Activated naive CD8-positive, alpha-beta T cell treated with anti-CD3 and anti-CD28 coated beads, Interleukin-2, amount 50 U/mL, for 16 hours (primary cell): ENCODE measurements at regions not wholly inside any gene's neighbourhood (a gene's known extent, or its start where the extent isn't known, plus 50 kb on each side); places are given as distances from the start of the nearest gene placed in this dataset.
A peak's percentile ranks its signal among the peaks of the same experiment; 100 is the strongest.

Source experiments
- DNase-seq: peaks from one replicate; pipeline ENCODE4 v3.0.0-alpha.2; 2020; ENCODE audit warnings: low read depth, low spot score

DNA sequence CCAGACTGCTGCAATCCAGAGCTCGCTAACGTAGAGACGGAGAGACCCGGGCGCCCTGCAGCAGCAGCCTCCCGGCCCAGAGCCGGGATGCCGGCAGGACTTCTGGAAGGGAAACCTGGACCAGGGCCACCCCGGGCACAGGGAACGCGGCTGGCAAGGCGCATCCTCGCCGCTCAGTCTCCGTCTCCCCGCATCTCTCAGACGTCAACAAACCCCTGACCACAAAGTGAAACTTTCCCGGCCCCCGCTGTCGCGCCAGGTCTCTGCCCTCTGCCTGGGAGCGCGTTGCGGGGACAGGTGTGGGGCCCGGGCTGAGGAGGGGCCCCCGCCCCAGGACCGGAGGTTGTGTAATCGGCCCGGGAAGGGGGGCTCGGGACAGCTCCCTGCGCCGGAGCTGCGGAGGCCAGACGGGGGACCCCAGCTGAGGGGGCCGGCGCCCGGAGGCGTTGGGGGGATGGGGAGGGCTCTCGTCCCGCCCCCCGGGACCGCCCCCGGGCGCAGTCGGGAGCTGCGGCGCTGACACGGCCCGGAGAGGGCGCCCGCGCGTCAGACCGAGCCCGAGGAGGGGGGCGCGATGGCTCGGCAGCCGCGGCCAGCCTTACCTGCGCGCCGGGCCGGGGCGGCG is 116.6 kb upstream of the HIVEP3 start:
- peak; percentile 25 for DNase-seq

DNA sequence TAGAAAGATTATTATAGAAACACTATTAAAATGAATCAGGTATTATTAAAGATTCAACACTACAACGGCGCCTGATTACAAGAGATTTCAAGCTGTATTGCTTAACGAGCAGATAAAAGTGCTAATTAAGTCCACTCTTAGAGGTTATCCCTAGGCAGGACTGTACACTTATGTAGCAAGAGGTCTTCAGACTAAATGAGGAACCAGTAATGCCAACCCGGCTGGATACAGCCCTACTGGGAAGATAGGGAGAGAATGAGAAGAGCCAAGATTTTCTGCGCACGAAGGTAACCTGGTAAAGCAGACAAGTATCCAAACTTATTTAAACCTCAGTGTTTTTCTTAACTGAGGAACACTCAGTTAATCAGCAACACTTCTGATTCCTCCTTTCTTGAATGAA is 115.7 kb upstream of the HIVEP3 start:
- DNase-seq: no peak

DNA sequence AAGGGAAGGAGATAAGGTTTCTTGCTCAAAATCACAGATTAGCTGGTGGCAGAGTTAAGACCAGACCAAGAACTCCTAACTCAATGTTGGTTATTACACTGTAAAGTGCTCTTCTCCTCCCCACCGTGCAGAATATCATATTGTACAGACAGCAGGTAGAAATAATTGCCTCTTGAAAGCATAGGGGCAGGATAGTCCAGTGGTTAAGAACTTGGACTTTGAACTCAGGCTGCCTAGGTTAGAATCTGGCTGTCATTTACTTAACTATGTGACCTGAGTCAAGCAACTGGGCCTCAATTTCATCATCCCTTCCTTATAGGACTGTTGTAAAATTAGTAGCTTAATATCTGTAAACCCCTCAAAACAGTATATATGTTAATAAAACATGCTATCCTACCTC is 114.9 kb upstream of the HIVEP3 start:
- DNase-seq: no peak

DNA sequence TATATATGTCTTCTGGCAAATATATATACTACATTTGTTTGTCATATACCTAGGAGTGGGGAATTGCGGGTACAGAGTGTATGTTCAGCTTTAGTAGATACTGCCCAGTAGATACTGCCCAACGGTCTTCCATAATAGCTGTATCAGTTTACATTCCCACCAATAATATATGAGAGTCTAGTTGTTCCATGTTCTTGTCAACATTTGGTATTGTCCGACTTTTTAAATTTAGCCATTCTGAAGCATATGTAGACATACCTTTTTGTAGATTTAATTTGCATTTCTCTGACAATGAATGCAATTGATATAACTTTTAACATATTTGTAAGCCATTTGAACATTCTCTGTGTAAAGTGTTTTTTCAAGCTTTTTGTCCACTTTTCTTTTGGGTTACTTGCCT is 99.0 kb upstream of the HIVEP3 start:
- DNase-seq: no peak

DNA sequence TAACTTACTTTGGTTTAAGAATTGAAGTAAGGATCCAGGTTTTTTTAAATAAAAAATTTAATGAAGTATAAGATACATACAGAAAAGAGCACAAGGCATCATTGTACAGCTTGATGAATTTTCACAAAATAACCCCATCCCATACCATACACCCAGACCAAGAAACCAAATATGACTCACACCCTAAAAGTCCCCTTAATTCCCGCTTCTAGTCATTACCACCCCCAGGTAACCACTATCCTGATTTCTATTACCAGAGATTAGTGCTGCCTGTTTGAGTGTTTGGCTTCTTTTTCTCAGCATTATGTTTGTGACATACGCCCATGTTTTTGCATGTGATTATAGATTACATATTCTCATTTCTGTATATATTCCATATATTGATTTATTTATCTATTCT is 98.5 kb upstream of the HIVEP3 start:
- DNase-seq: no peak

DNA sequence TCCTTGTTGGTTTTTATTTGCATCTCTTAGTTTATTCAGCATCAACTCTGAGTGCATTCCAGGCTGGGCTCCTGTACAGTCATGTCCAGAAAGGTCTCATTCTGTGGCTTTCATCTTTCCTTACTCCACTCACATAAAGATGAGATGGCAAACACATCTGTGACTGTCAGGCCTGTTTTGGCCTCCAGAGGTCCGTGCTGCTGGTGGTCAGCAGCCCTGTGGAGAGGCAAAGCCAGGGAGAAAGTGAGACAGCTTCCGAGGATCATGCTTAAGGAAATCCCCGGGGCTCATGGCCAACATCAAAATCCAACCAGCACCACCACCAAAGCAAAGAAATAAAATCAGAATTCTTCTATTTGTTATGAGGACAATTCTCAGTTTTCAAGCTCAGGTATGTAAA is 96.1 kb upstream of the HIVEP3 start:
- DNase-seq: no peak

DNA sequence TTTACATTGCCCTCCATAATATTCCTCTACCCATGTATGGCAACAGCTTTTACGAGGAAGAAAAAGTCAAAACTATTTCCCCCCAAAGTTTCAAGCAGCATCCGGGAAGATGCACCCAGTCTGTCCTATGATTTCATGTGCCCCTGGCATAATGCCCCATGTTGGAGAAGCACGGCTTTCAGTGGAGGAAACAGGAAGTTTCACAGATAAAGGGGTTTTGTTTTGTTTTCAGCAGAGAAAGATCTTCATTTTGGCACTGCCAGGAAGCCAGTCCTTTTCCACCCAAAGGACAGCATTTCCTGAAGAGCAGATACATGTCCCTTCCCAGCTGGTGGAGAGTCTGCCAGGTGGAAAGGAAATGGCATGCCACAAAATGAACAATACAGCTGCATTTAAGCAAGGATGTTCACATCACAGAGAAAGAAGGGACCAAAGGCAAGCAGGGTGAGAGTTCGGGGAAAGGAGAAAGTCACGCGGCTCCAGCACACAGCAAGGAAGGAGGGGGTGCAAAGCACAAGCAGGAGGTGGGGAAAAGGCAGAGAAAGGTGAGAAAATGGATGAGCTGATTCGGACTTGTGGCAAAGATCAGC is 95.3 kb upstream of the HIVEP3 start:
- DNase-seq: no peak

DNA sequence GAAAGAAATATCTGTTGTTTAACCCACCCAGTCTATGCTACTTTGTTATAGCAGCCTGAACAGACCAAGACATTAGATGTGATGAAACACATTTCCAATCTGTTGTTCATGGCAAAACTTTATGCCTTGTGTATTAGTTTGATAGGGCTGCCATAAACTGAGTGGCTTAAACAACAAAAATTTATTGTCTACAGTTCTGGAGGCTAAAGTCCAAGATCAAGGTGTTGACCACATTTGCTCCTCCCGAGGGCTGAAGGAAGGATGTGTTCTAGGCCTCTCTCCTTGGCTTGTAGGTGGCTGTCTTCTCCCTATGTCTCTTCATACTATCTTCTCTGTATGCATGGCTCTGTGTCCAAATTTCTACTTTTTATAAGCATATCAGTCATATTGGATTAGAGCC is 94.1 kb upstream of the HIVEP3 start:
- no peak for DNase-seq

DNA sequence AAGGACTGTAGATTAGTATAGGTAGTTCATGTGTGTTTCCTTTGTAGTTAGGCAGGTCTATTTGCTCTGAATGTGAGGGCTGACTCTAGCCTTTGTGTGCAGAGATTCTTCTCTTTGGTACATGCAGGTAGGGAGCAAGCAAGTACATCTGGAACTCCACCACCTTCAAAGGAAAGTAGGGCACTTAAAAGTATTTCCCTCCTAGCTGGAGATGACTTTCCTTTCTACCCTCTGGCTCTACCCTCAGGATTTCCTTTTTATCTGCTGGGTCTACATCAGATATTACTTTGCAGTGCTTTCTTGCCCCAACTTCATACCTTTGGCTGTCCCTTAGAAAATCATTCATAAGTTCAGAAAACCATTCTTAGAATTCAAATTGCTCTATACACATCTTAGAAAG is 91.7 kb upstream of the HIVEP3 start:
- DNase-seq: no peak

DNA sequence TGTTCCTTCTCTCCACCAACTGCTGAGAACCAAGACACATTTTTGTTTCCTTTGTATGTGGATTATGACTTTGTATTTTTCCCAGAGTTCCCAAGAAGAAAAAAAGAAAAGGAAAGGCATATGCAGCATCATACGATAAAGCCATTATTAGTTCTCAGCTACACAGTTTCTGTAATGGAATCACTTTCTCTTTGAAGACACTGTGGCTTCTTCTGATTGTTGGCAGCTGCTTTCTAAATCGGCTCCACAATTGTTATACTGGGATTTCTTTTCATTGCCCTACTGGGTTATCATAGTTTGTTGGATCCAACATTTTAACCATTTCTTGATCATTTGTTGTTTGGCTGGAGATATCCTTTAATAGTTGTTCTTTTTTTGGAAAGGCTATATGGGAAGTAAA is 89.5 kb upstream of the HIVEP3 start:
- DNase-seq: no peak

DNA sequence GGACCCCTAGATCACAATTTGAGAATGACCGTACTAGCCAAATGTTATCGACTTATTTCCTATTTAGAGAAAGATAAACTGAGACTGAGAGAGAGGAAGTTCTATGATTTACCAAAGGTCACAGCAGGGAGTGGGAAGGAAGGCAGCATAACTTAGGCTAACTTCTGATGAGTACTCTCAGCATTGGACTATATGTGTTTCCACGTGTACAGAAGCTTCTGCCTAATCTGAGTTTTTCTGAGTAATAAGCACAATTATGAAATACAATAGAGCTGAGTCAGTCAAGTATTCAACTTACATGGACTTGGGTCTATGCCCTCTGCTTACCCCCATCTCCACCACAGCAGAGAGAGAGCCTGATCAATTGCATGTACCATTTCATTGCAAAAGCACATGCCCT is 88.1 kb upstream of the HIVEP3 start:
- DNase-seq: no peak

DNA sequence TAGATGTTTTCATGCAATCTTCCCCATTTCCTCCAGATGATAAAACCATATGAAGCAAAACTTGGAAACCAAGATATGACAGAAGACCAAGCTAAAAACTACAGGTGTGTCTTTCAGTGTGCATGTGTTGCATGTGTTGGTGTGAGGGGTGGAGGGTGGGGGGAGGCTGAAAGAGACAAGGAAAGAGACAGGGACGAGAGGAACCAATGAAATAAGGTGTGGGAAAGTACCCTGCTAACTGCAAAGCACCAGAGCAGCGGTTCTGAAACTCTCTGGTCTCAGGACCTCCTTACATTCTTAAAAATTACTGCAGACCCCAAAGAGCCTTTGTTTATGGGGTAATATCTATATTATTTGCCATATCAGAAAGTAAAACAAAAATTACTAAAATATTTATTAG is 87.4 kb upstream of the HIVEP3 start:
- DNase-seq: no peak

DNA sequence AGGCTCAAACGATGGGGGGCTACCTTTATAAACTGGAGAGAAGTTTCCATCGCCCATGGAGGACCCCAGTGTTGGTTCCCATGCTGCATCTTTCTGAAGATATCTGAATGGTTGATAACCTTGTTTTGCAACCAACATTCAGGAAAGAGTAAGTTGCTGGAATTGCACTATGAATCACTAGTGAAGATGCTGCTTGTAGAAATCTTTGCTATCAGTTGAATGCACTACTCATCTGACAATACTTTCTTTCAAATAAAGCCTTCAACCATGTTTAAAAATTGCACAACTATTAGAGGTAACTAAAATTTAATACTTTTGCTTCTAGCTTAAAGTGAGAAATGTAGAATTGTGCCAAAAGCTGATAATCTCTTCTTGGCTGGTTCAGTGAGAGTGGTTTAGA is 86.8 kb upstream of the HIVEP3 start:
- no peak for DNase-seq

DNA sequence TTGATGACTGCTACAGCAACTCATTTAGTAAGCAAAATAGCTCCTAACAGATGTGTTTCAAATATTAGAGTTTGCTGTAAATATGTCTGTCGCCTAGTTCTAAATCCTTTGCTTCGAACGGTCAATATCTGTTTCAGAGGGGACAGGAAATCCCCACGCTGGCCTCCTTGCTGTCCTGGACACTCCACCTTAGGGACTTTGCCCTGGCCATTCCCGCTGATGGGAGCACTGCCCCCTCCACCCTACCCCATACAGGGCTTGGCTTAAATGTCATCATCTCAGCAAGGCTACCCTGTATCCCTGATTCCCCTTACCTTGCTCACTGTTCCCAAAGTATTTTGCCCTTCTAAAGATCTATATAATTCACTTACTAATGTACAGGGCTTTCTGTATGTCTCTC is 86.1 kb upstream of the HIVEP3 start:
- DNase-seq: no peak

DNA sequence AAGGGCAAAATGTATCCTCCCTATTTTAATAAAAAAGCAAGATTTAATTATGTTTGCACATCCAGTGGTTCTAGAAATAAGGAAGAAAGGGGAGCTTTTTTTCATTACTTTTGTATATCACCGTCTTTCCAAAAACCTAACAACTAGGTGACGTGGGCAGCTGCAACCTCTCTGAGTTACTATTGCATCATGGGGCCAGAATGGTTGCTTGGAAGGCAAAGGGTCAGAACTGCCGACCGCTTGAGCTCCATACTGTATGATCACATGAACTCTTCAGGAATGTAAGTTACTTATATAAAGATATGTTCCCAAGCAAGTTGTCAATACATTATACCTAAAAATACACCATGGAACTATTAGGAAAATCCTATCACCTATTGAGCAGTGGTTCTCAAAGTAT is 85.6 kb upstream of the HIVEP3 start:
- no peak for DNase-seq

DNA sequence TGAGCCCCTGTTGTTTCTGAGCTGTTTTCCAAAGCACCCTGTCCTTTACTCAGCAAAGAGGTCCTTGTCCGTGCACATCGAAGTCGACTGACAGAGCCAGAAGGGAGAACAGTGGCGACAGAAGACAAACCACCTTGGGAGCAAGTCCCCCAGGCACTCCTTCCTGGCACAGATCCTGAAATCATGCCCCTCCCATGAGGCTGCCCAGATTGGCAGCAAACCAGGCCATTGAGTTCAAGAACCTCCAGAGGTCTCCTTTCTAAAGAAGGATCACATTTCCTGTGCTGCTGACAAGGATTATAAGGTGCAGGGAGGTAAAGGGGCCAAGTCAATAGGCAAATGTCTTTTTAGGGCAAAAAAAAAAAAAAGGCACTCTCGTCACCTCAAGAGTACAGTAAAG is 84.7 kb upstream of the HIVEP3 start:
- DNase-seq: no peak

DNA sequence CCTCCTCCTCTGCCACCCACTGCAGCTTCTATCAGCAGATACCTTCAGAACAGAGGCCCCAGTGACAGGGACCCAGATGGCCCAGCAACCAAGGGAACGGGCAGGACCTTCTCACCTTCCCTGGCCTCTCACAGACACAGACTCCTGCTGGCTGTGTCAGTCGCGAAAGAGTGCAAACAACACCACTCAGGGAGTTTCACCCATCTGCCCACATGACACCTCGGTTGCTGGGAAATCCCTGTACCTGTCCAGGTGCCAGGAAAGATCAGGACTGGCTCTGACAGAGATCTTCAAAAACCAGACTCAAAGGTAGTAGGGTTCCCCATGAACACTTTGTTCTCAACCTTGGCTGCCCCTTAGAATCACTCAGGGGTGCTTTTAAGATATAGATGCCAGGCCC is 83.5 kb upstream of the HIVEP3 start:
- DNase-seq: no peak

DNA sequence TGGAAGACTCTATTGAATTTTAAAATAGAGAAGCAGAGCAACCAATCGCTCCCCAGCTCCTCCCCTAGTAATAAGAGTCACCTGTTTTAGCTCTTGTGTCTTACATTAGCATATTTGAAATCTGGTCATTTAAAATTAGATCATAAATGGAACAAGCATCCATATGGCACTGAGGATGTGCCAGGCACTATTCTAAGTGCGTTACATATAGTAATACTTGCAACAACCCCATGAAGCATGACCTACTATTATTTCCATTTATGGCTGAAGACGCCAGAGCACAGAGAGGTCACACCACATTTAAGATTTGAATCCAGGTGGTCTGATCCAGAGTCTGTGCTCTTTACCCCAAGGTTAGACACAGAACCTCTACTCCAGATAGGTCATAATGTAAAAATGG is 82.0 kb upstream of the HIVEP3 start:
- DNase-seq: no peak

DNA sequence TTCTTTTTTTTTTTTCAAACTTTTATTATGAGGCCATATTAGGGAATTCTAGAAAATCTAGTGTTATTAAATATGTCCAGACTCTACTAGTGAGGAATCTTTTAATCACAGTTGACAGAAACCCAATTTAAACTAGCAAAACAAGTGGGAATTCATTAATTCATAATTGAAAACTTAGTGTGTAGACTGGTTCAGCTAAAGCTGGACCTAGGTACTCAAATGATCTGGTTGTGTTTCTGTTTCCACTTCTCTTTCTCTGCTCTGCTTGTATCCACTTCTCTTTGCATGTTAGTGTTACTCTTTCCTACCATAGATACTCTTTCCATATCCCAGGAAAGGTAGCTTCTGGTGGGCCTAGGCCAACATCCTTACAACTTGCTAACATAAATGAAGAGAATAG is 81.2 kb upstream of the HIVEP3 start:
- DNase-seq: no peak

DNA sequence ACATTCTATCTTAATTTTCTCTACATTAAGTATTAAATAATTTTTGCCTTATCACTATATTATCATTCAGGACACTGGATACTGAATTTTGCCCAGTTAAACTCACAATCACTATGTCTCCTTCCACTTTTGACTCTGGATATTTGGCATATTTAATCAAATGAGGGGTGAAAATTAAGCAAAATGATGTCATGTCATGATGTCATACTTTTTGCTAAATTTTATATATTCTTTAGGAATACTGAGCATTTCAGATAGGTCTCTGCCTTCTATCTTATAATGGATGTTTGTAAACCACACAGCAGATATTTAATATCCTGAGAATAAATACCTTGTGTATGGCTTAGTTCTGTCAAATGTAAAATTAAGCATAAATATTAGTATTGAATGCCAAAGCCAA is 79.5 kb upstream of the HIVEP3 start:
- DNase-seq: no peak

DNA sequence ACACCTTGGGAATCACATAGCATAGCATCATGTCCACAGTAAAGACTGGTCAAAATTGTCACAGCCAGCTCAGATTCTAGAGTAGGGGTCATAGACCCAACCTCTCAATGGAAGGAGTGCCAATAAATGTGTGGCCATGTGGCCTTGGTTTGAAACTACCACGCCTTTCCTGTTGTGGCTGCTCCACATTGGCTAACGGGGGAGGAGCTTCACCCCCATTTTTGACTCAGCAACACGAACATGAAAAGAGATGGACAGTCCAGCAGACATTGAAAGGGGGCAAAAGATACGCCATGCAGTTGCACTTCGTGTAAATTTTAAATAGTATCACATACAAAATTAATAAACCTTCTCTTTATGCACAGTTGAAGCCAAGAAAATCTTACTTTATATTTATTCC is 78.4 kb upstream of the HIVEP3 start:
- DNase-seq: no peak

DNA sequence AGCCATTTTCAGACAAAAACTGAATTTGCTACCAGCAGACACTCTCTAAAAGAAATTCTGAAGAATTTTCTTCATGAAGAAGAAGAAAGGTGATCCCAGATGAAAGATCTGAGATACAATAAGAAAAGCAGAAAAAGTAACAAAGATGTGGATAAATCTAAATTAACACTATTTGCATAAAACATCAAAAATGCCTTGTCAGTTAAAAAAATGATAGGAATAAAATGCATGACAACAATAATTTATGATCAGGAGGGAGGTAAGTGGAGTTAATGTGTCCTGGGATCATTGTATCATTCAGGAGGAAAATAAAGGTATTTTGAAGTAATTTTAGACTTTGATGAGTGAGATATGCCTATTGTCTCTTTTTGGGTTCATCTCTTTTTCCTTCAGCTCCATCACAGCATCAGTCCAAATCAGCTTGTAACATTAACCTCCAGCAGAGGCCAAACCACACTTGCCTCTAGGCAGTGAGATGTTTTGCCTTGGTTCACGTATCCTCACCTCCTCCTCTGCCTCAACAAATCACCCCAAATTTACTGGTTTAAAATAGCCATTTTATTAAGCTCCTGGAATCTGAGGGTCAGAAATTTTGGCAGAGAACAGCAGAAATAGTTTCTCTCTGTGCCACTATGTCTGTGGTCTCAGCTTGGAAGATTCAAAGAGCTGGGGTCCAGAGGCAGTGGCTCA is 76.9 kb upstream of the HIVEP3 start:
- no peak for DNase-seq

DNA sequence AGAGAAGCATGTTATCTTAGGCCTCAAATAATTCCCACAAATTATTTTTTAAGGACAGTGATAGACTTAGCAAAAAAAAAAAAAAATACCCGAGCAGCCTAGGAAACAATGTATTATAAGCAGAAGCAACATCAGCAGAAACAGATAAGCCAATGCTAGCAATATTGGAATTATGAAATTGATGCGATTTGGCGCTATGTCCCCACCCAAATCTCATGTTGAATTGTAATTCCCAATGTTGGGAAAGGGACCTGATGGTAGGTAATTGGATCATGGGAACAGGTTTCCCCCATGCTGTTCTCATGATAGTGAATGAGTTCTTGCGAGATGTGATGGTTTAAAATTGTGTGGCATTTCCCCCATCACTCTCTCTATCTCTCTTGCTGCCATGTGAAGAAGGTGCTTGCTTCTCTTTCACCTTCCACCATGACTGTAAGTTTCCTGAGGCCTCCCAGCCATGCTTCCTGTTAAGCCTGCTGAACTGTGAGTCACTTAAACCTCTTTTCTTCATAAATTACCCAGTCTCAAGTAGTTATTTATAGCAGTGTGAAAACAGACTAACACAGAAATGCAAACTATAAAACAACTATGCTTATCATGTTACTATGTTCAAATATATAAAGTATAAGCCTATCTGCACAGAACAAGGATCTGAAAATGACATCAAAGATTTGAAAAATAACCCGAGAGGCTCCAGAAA is 75.6 kb upstream of the HIVEP3 start:
- DNase-seq: no peak
